ENCODE measurements at regions not wholly inside any gene's neighbourhood (a gene's known extent, or its start where the extent isn't known, plus 50 kb on each side); places are given as distances from the start of the nearest gene placed in this dataset.

GRCh38 chr2:190810981-190811587 lies 69.5 kb upstream of the GLS start:
- no peaks in the 10 kb centered on the region for H3K4me1 ChIP-seq
- no peak overlapping the region for H3K4me3 ChIP-seq
- no peak overlapping the region for H3K27ac ChIP-seq
- TF ChIP-seq POLR2AphosphoS5 (IDR thresholded peaks at IDR 0.05): no peak
- no peak for TF ChIP-seq POLR2A (IDR thresholded peaks at IDR 0.05)
- no peak for TF ChIP-seq CTCF (IDR thresholded peaks at IDR 0.05)
- DNase-seq (ENCODE audit: low spot score in 2 of 2): no peak
- intact Hi-C loops (cut with DNase I; ENCODE audit: low total_unique reads): no loop called here
- no peaks in the 10 kb centered on the region for H3K27me3 ChIP-seq
- H3K9me3 ChIP-seq: no peaks in the 10 kb centered on the region
- no peaks in the 10 kb centered on the region for H3K36me3 ChIP-seq

- DNase-seq (ENCODE audit: low spot score in 2 of 2): no peak
- no peak overlapping the region for H3K27ac ChIP-seq
- no peaks in the 10 kb centered on the region for H3K4me1 ChIP-seq
- no peak overlapping the region for H3K4me3 ChIP-seq
- H3K36me3 ChIP-seq: no peaks in the 10 kb centered on the region
- H3K27me3 ChIP-seq: no peaks in the 10 kb centered on the region
- TF ChIP-seq POLR2AphosphoS5 (IDR thresholded peaks at IDR 0.05) (no peak), CTCF (IDR thresholded peaks at IDR 0.05) (no peak), POLR2A (IDR thresholded peaks at IDR 0.05) (no peak)
- H3K9me3 ChIP-seq: no peaks in the 10 kb centered on the region
- intact Hi-C loops (cut with DNase I; ENCODE audit: low total_unique reads): no loop called here
These were observed 68.8 kb upstream of the GLS start for GRCh38 chr2:190811811-190812210.

DNA sequence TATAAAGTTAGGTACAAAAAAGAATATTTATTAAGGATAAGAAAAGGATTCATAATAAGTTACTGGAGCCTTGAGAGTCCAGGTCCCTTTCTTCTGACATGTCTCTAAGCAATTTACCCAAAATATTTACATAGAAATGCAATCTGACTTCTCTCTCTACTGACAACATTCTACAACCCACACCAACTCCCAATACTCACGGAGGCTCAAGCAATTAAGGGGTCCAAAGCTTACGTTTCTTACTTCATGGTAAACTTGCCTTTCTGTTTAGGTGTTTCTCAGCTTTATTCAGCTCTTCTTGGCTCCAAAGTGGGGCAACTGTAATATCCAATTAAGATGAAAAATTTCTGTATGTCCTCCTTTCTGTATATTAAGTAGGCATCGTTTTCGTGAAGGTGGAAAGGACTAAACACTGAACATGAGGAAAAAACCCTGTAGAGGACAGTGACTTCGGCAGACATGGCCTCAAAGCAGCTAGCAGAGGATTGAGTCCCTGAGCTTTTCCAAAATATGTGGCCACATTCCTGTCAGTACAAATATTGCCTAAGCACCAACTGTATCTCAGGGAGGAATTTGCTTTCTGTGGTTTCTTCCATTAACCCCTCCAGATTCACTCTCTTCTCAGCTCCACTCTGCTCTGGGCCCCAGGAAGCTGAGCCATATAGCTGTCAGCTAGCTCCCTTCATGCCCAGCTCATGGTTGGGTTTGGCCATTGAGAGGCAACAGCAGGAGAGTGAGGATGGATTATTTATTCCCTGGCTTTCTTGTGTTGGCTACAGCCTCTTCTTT lies 67.9 kb upstream of the GLS start:
- TF ChIP-seq POLR2AphosphoS5 (IDR thresholded peaks at IDR 0.05) (no peak), POLR2A (IDR thresholded peaks at IDR 0.05) (no peak), CTCF (IDR thresholded peaks at IDR 0.05) (no peak)
- H3K4me1 ChIP-seq: no peaks in the 10 kb centered on the region
- no peaks in the 10 kb centered on the region for H3K27me3 ChIP-seq
- no peak overlapping the region for H3K4me3 ChIP-seq
- no peaks in the 10 kb centered on the region for H3K9me3 ChIP-seq
- intact Hi-C loops (cut with DNase I; ENCODE audit: low total_unique reads): no loop called here
- no peaks in the 10 kb centered on the region for H3K36me3 ChIP-seq
- no peak overlapping the region for H3K27ac ChIP-seq
- no peak for DNase-seq (ENCODE audit: low spot score in 2 of 2)

- DNase-seq (ENCODE audit: low spot score in 2 of 2): no peak
- no peak overlapping the region for H3K4me3 ChIP-seq
- H3K9me3 ChIP-seq: no peaks in the 10 kb centered on the region
- TF ChIP-seq POLR2A (IDR thresholded peaks at IDR 0.05): no peak
- no peak for TF ChIP-seq POLR2AphosphoS5 (IDR thresholded peaks at IDR 0.05)
- no peak for TF ChIP-seq CTCF (IDR thresholded peaks at IDR 0.05)
- no peaks in the 10 kb centered on the region for H3K36me3 ChIP-seq
- intact Hi-C loops (cut with DNase I; ENCODE audit: low total_unique reads): no loop called here
- no peak overlapping the region for H3K27ac ChIP-seq
- no peaks in the 10 kb centered on the region for H3K4me1 ChIP-seq
- H3K27me3 ChIP-seq: no peaks in the 10 kb centered on the region
These were observed 65.4 kb upstream of the GLS start for GRCh38 chr2:190815226-190815625.

DNA sequence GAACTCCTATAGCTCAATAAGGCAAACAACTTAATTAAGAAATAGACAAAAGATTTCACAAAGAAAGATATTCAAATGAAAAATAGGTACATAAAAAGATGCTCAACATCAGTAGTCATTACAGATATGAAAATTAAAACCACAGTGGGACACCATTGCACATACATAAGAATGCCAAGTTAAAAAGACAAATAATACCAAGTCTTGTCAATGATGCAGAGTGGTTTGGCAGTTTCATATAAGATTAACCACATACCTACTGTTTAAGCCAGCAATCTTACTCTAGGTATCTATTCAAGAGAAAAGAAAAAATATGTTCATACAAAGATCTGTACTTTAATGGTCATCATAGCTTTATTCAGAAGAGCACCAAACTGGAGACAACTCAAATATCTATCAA lies 63.5 kb upstream of the GLS start:
- no peaks in the 10 kb centered on the region for H3K4me1 ChIP-seq
- H3K9me3 ChIP-seq: no peaks in the 10 kb centered on the region
- no peaks in the 10 kb centered on the region for H3K27me3 ChIP-seq
- intact Hi-C loops (cut with DNase I; ENCODE audit: low total_unique reads): no loop called here
- TF ChIP-seq CTCF (IDR thresholded peaks at IDR 0.05): no peak
- TF ChIP-seq POLR2AphosphoS5 (IDR thresholded peaks at IDR 0.05): no peak
- no peak for TF ChIP-seq POLR2A (IDR thresholded peaks at IDR 0.05)
- H3K27ac ChIP-seq: no peak overlapping the region
- H3K36me3 ChIP-seq: no peaks in the 10 kb centered on the region
- no peak for DNase-seq (ENCODE audit: low spot score in 2 of 2)
- H3K4me3 ChIP-seq: no peak overlapping the region

All from breast epithelium (tissue), 4 donors.